NCI-H2196 (cell line): ENCODE measurements at regions not wholly inside any gene's neighbourhood (a gene's known extent, or its start where the extent isn't known, plus 50 kb on each side); places are given as distances from the start of the nearest gene placed in this dataset.
"Not testable (repeated sequence)": the region's sequence is repeated elsewhere in the genome, so short reads cannot be mapped to it uniquely, and the experiment has no call there.

Experiments used
- DNase-seq: peaks from one replicate; lab custom pipeline; 2025; ENCODE audit not compliant: unreplicated experiment; lab: John Stamatoyannopoulos, UW

DNA sequence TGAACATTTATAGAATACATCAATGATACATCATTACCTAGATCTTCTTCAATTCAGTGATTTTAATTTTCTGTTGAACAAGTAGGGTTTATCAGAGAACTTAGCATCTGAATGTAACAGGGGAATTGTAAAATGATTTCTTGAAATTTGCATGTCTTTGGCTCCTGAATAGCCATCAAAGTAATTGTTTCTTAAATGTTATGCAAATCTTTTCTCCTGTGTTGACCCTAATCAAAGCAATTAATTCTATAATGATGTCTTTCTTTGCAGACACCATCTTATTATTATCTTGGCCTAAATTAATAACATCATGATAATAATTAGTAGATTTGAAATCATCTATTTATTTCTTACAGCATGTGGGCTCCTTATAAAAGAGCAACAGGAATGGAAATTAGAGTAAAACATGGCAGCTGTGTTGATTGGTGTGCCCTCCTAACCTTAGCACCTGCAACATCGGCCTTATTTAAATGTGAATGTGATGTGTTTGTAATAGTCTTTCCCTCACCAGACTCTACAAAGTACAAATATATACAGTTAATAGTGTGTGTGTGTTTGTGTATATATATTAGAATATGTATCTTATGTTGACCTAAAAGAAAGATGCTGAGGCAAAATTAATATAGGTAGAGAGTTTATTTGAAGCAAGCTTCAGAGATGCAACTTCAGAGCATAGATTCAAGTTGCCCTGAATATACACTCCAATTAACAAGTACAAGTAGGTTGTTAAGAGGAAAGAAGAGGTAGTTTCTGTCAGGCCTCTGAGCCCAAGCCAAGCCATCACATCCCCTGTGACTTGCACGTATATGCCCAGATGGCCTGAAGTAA is 328.0 kb upstream of the TECRL start:
- DNase-seq: no peak

DNA sequence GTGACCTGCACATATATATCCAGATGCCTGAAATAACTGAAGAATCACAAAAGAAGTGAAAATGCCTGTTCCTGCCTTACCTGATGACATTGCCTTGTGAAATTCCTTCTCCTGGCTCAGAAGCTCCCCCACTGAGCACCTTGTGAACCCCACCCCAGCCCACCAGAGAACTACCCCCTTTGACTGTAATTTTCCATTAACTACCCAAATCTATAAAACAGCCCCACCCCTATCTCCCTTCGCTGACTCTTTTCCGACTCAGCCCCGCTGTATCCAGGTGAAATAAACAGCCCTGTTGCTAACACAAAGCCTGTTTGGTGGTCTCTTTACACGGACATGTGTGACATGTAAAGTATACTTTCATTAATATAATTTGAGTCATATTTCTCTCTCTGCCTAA is 320.3 kb upstream of the TECRL start:
- no peak for DNase-seq

DNA sequence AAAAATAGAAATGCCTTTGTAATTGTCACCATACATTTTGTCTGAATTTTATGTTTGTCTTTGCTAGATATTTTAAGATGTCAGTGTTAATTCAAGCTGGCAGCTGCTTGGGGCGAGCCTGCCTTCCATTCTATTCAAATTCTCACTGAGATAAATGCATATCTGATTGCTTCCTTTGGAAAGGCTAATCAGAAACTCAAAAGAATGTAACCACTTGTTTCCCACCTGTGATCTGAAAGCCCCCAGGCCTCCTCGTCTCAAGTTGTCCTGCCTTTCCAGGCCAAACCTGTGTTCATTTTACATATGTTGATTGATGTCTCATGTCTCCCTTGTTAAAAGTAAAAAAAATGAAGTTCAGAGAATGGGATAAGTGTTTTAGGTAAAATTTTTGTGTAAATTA is 318.7 kb upstream of the TECRL start:
- DNase-seq: no peak

- DNase-seq: not testable (repeated sequence)
Observed at GRCh38 chr4:64727391-64727790, 318.1 kb upstream of the TECRL start.

DNA sequence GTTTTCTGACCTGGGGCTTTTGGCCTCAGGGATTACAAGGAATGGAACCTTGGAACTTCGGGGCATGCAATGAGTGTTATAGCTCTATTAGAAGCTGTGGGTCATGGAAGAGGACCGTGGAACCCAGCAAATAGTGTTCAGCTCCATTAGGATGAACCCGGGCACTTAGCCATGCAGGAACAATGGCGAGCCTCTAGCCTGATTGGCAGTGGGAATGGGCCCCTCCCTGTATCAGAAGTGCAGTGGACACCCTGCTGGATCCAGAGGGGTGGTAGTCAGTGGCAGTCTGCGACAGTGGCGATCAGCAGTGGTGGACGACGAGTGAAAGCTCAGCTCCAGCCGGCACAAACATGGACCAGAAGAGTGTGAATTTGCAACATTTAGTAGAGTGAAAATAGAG is 315.4 kb upstream of the TECRL start:
- DNase-seq: no peak

- no peak for DNase-seq
Observed at GRCh38 chr4:64721106-64721505, 311.9 kb upstream of the TECRL start.

DNA sequence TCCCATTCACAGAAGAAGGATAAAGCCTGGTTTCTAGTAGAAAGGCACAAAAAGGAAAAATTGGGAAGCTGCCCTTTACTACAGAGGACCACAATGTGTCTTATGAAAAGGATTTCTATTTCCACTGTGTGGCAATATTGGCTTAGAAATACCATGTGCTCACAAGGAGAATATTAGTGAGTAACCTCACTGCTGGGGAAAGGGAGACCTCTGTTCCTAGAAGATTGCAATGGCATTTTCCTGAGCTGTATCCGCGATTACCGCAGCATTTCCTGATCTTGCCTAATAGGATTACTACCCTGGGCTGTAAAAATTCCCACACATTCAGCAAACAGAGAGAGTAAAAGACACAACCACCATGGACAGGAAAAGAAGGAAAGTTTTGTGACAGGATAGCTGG is 308.8 kb upstream of the TECRL start:
- DNase-seq: no peak

- DNase-seq: no peak
Observed at GRCh38 chr4:64715741-64716140, 306.5 kb upstream of the TECRL start.

GRCh38 chr4:64713256-64713840 is 304.1 kb upstream of the TECRL start:
- no peak for DNase-seq

- DNase-seq: no peak
Observed at GRCh38 chr4:64712590-64712989, 303.3 kb upstream of the TECRL start.

DNA sequence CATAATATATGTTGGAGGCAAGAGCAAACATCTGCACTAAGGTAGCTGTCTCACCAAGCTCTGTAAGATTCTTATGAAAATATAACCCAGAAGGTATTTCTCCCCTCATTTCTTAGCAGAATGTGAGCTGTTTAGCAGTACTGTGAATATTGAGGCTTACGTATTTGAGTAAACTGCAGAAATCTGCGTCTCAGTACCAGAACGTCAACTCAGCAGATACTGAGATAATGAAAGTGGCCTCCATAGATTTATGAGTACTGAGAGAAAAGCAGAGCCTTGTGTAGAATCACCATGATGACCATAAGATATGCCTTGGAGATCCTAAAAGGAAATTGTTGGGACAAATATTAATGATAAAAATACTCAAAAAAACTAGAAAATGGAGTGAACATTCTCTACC is 296.7 kb upstream of the TECRL start:
- DNase-seq: no peak

DNA sequence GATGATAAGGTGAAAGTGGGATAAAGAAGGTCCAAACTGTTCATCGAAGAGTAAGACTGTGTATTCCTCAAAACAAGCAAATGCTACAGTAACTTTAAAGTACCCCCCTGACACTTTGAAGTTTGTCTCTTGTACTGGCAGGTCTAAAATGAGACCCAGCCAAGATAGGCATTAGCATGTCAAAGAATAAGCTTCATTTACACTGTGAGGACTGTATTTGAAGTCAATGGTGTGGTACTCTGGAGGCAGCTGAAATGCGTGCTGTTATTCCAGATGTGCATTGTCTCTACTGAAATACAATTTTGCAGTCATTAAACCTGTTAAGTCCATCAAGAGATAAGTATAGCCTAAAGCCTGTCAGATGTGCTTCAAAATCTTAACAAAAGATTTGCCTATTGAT is 288.9 kb upstream of the TECRL start:
- DNase-seq: no peak

DNA sequence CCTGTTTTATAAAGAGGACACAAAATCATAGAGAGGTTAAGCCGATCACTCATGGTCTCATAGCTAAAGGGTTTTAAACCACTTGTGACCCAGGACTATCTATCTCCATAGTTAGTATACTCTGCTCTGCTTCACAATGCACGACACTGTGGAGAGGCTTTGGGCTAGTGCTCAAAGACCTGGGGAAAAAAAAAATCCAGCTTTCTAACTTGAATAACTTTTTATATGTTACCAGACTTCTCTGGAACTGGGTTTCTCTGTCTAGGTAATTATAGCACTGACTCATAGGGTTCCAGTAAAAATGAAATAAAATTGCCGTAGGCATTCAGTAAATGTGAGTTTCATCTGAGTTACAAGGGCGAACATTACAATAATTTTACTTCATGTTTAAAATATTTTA is 273.7 kb upstream of the TECRL start:
- DNase-seq: no peak

DNA sequence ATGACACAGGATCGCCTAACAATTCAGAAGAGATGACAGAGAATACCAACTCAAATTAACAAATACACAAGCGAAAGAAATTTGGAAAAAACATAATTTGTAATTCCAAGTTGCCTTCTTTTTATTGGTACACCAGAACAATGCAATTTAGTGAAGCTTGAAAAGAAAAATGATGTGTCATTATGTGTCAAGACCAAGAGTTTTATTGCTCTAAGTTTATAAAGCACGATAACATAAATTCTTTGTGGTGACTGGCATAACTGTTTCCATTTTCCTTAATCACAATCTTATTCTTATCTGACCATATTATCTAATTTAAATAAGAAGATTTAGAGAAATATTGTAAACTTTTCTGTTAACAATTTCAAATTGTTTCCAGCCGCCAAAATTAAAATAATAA is 273.2 kb upstream of the TECRL start:
- no peak for DNase-seq

DNA sequence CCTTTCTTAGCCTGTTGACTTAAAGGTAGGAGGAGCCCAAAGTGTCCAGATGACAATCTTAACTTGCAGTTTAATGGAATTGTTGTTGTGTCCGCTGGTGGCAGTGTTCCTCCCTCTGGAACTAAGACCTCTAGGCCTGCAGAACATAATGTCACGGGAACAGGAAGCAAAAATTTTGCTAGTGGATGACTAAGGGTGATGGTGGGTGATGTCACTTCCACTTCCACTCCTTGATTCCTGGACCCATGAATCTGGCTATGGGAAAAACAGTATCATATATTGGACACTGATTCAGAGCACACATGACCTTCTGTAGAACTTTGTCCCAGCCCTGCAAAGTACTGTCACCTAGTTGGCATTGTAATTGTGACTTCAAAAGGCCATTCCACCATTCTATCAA is 263.9 kb upstream of the TECRL start:
- not testable (repeated sequence) for DNase-seq

GRCh38 chr4:64670647-64671046 is 261.4 kb upstream of the TECRL start:
- no peak for DNase-seq

DNA sequence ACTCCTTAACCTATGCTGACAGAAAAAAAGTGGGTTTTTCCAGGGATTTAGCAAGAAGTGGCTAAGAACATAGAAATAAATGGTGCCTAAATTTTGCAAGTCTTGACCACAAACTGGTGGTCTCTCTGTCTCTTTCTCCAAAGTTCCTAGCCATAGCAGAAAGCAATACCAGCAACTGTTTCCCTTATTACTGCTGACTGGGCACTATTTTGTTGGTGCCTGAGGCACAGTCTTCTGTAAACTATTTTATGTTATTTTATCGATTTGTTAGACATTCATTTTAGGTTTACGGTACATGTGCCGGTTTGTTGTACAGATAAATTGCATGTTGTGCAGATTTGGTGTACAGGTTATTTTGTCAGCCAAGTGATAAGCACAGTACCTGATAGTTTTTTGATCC is 234.6 kb upstream of the TECRL start:
- DNase-seq: no peak

- no peak for DNase-seq
Observed at GRCh38 chr4:64642936-64643335, 233.7 kb upstream of the TECRL start.

DNA sequence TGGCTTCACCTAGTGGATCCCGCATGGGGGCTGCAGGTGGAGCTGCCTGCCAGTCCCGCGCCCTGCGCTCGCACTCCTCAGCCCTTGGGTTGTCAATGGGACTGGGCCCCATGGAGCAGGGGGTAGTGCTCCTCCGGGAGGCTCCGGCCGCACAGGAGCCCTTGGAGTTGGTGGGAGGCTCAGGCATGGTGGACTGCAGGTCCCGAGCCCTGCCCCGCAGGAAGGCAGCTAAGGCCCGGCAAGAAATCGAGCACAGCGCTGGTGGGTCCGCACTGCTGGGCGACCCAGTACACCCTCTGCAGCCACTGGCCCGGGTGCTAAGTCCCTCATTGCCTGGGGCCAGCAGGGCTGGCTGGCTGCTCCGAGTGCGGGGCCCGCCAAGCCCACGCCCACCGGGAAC is 231.2 kb upstream of the TECRL start:
- not testable (repeated sequence) for DNase-seq

DNA sequence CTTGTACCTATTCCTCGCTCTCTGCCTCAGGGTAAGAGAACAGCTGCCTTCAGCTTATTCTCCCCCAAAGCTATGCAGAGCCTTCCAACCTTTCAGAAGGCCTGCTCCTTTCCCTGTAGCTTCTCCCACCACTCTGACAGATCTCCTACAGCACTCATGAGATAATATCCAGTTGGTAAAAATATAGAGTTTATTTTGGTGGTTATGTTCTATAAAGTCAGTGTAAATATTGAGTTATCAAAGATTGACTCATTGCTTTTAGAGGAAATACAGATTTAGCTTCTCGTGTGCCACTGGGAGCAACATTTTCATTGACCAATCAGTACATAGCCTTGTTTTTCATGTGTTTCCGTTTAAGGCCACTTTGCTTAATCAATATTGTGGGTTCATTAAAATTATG is 216.2 kb upstream of the TECRL start:
- no peak for DNase-seq

- DNase-seq: peak; percentile 1
Observed at GRCh38 chr4:64617800-64618199, 208.6 kb upstream of the TECRL start.

DNA sequence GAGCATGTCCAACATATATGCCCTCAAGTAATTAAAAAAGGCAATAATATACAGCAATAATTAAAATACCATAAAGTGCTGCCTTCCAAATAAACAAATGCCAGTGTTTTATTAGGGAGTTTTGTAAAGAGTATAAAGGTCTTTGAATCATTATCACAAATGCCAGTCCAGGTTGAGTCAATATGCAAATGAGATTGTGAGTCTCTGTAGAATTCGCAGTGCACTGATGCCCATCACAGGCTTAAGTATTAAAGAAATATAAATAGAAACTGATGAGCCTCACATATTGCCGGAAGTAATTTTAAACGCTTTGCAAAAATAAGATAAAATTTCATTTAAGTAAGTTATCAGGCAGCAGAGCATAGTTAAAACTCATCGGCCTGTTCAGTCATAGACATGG is 205.0 kb upstream of the TECRL start:
- DNase-seq: no peak

DNA sequence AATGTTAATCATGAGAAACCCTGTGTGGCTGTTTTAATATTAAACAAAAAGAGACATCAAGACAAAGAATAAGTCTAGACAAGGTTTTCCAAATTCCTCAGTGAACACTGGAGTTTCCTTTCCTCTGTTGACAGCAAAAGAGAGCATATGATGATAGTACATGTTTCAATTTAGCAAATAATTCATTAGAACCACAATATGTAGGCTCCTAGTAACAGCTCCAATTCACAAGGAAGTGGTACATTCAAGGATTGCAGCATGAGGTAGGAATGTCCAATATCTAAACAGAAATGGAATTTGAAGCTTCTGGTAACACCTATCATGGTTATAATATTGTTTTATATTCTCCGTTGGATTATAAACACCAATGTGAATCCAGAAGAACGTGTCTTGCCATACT is 203.8 kb upstream of the TECRL start:
- no peak for DNase-seq
